ENCODE measurements at regions not wholly inside any gene's neighbourhood (a gene's known extent, or its start where the extent isn't known, plus 50 kb on each side); places are given as distances from the start of the nearest gene placed in this dataset.

DNA sequence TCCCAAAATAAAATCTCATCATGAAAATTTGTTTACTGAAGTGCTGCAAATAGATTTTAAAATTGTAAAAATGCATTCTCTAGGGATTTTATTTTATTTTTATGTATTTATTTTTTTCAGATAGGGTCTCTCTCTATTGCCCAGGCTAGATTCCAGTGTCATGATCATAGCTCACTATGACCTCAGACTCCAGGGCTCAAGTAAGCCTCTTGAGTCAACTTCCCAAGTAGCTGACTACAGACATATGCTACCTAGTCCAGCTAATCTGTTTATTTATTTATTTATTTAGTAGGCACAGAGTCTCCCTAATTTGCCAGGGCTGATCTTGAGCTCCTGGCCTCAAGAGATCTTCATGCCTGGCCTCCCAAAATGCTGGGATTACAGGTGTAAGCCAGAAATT is 317.7 kb upstream of the ANXA10 start (continued):
- TF ChIP-seq, protein P1, sequence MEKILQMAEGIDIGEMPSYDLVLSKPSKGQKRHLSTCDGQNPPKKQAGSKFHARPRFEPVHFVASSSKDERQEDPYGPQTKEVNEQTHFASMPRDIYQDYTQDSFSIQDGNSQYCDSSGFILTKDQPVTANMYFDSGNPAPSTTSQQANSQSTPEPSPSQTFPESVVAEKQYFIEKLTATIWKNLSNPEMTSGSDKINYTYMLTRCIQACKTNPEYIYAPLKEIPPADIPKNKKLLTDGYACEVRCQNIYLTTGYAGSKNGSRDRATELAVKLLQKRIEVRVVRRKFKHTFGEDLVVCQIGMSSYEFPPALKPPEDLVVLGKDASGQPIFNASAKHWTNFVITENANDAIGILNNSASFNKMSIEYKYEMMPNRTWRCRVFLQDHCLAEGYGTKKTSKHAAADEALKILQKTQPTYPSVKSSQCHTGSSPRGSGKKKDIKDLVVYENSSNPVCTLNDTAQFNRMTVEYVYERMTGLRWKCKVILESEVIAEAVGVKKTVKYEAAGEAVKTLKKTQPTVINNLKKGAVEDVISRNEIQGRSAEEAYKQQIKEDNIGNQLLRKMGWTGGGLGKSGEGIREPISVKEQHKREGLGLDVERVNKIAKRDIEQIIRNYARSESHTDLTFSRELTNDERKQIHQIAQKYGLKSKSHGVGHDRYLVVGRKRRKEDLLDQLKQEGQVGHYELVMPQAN (conservative IDR thresholded peaks at IDR 0.05) = no peak
- TF ChIP-seq GATAD2B (conservative IDR thresholded peaks at IDR 0.05; ENCODE audit: low read depth) (no peak), RAD21 (IDR thresholded peaks at IDR 0.05; ENCODE audit: insufficient read depth, low read depth, low read length) (no peak)

DNA sequence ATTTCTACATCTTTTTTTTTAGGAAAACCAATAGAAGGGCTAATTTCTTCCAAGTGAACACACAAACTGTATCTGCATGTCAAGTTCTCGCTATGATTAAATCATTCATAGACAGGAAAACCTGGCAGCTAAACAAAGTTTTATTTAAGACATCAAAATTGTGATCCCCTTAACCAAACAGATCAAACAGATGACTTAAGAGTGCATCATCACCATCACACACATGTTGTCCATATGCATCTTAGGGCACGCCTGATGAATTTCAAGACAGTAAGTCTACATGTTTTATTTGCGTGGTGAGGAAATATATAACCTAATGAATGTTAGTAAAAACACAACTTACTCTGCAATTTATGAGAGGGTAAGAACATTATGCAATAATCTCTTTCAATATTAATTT is 317.0 kb upstream of the ANXA10 start:
- no TSS peak for BruUV-seq (replicated peaks)
- no peaks in the 10 kb centered on the region for H4K20me1 ChIP-seq (ENCODE audit: control insufficient read depth, insufficient read depth)
- no peak for FAIRE-seq
- ChIA-PET SMC1A (ENCODE audit: uncharacterized antibody, unreplicated experiment) (no interaction called here), CTCF (no interaction called here), RAD21 (ENCODE audit: unreplicated experiment) (no interaction called here), POLR2A (no interaction called here)
- 39% methylated on average over 3 of the region's 3 CpGs for WGBS (ENCODE audit: insufficient coverage, insufficient replicate concordance, low lambda C conversion rate, missing lambda C conversion rate)
- H3K4me2 ChIP-seq (ENCODE audit: control insufficient read depth, insufficient read depth) = no peak overlapping the region
- no peaks in the 10 kb centered on the region for H3K9me3 ChIP-seq (replicated peaks; ENCODE audit: control insufficient read depth, insufficient read depth, low read length)
- H3K36me3 ChIP-seq (ENCODE audit: control insufficient read depth in 2 of 2, insufficient read depth in 2 of 2, low read length in 1 of 2) = no peaks in the 10 kb centered on the region
- no peaks in the 10 kb centered on the region for H3K4me1 ChIP-seq (ENCODE audit: control insufficient read depth, insufficient read depth, low read length)
- H3K79me2 ChIP-seq (ENCODE audit: control insufficient read depth, insufficient read depth, low read length) = no peaks in the 10 kb centered on the region
- H3K4me3 ChIP-seq = no peak overlapping the region
- H2AFZ ChIP-seq (ENCODE audit: control insufficient read depth, low read depth, low read length) = no peak overlapping the region
- intact Hi-C loops (cut with micrococcal nuclease; ENCODE audit: unreplicated experiment) (no loop called here), in situ Hi-C loops (cut with MboI) (no loop called here)
- no peak for TF ChIP-seq LARP7 (IDR thresholded peaks at IDR 0.05)
- H3K27me3 ChIP-seq (replicated peaks in 1 of 2; ENCODE audit: control insufficient read depth in 2 of 2, insufficient read depth in 2 of 2, low read length in 1 of 2) = no peaks in the 10 kb centered on the region
- H3K9ac ChIP-seq (ENCODE audit: control insufficient read depth, insufficient read depth, low read length) = no peak overlapping the region
- no peak overlapping the region for H3K27ac ChIP-seq (ENCODE audit: control insufficient read depth, insufficient read depth)
- no peak for ATAC-seq
- no peak for DNase-seq (ENCODE audit: low read depth, low spot score)

DNA sequence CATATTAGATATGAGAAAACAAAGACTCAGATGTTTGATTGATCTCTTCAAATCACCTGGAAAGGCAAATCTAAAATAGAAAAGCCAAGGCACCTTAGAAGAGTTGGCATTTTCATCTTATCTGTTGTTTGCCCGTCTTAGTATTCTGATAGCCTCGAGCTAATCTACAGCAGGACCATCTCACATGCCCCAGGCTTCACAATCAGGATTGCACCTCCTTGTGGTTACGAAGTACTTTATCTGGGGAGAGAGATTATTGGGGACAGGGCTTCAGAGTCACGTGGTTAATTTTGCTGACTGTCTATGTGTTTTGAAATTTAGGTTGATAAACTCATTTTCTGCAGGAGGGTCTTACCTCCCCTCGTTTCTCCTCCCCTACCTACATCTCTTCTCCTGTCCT is 313.1 kb upstream of the ANXA10 start:
- in situ Hi-C loops (cut with MboI) = no loop called here
- no peak; the same call in 2 of the 3 replicates for ATAC-seq
- FAIRE-seq = no peak
- CTCF ChIA-PET = no interaction called here
- Histone ChIP-seq H4K20me1 (ENCODE audit: control insufficient read depth, insufficient read depth) (no peaks in the 10 kb centered on the region), H3K4me2 (ENCODE audit: control insufficient read depth, insufficient read depth) (no peak overlapping the region), H3K9ac (ENCODE audit: control insufficient read depth, insufficient read depth, low read length) (no peak overlapping the region), H3K4me3 (no peak overlapping the region), H3K79me2 (ENCODE audit: control insufficient read depth, insufficient read depth, low read length) (no peaks in the 10 kb centered on the region), H3K36me3 (ENCODE audit: control insufficient read depth in 2 of 2, insufficient read depth in 2 of 2, low read length in 1 of 2) (no peaks in the 10 kb centered on the region), H3K27me3 (replicated peaks in 1 of 2; ENCODE audit: control insufficient read depth in 2 of 2, insufficient read depth in 2 of 2, low read length in 1 of 2) (no peaks in the 10 kb centered on the region), H3K27ac (ENCODE audit: control insufficient read depth, insufficient read depth) (no peak overlapping the region), H2AFZ (ENCODE audit: control insufficient read depth, low read depth, low read length) (no peak overlapping the region), H3K4me1 (ENCODE audit: control insufficient read depth, insufficient read depth, low read length) (no peaks in the 10 kb centered on the region), H3K9me3 (replicated peaks; ENCODE audit: control insufficient read depth, insufficient read depth, low read length) (no peaks in the 10 kb centered on the region)
- SMC1A ChIA-PET (ENCODE audit: uncharacterized antibody, unreplicated experiment) = no interaction called here
- BruUV-seq (replicated peaks) = no TSS peak
- 4% methylated on average over 5 of the region's 5 CpGs for WGBS (ENCODE audit: insufficient coverage, insufficient replicate concordance, low lambda C conversion rate, missing lambda C conversion rate)
- POLR2A ChIA-PET = no interaction called here
- intact Hi-C loops (cut with micrococcal nuclease; ENCODE audit: unreplicated experiment) = no loop called here
- RAD21 ChIA-PET (ENCODE audit: unreplicated experiment) = no interaction called here
- DNase-seq (ENCODE audit: low read depth, low spot score) = no peak
- no peak for TF ChIP-seq RUNX3 (IDR thresholded peaks at IDR 0.05; ENCODE audit: low read length)
- no peak for TF ChIP-seq POLR2AphosphoS5 (IDR thresholded peaks at IDR 0.05; ENCODE audit: low read length)
- no peak for TF ChIP-seq NR2F1 (conservative IDR thresholded peaks at IDR 0.05)
- TF ChIP-seq POLR2A (IDR thresholded peaks at IDR 0.05; ENCODE audit: low read depth, low read length) = no peak

All from GM12878 (cell line).